H1 (cell line): ENCODE measurements at regions not wholly inside any gene's neighbourhood (a gene's known extent, or its start where the extent isn't known, plus 50 kb on each side); places are given as distances from the start of the nearest gene placed in this dataset.

Experiments used
- CTCF ChIA-PET: fragments of 300-600 bp; sonication (Branson Sonifier 250); formaldehyde crosslinking; loops from one replicate; lab custom pipeline; 2021; ENCODE audit not compliant: partially characterized antibody; lab: Charles Lee
- POLR2A ChIA-PET: fragments of 300-600 bp; sonication (Branson Sonifier 250); formaldehyde crosslinking; loops from one replicate; lab custom pipeline; 2021; ENCODE audit warnings: inconsistent platforms; ENCODE audit not compliant: partially characterized antibody; lab: Charles Lee
- DNase-seq, 2 experiments: peaks; one replicate each; pipeline versions ENCODE4 v3.0.0 to v3.0.0-alpha.2; 2010 to 2022; ENCODE audit warnings: low spot score in 2 of 2, low read depth in 1 of 2, mixed read lengths in 1 of 2
- FAIRE-seq: peaks from 2 replicates; lab custom pipeline; 2011; peaks lifted over from hg19 to GRCh38; lab: Jason Lieb, UNC
- H2AFZ ChIP-seq: 2 replicates; pipeline ENCODE4 v1.8.1; 2012; ENCODE audit warnings: low read length, inconsistent platforms
- H2AK5ac ChIP-seq: 2 replicates; pipeline ENCODE4 v1.6.1; 2013; ENCODE audit warnings: low read depth, low read length
- H2BK120ac ChIP-seq: replicated peaks from 2 replicates; pipeline ENCODE3; 2013; ENCODE audit warnings: low read depth, low read length, inconsistent platforms
- H2BK12ac ChIP-seq: 2 replicates; pipeline ENCODE4 v1.6.1; 2013; ENCODE audit warnings: low read depth, low read length
- H2BK15ac ChIP-seq: 2 replicates; pipeline ENCODE4 v1.6.1; 2013; ENCODE audit warnings: low read length
- H2BK20ac ChIP-seq: 2 replicates; pipeline ENCODE4 v1.6.1; 2013; ENCODE audit warnings: low read length
- H2BK5ac ChIP-seq: 2 replicates; pipeline ENCODE4 v1.6.1; 2013; ENCODE audit warnings: low read depth, low read length
- H3K14ac ChIP-seq: 2 replicates; pipeline ENCODE4 v1.6.1; 2013; ENCODE audit warnings: inconsistent platforms; ENCODE audit not compliant: insufficient read length
- H3K18ac ChIP-seq: 2 replicates; pipeline ENCODE4 v1.6.1; 2013; ENCODE audit warnings: low read length; ENCODE audit errors: extremely low read depth
- H3K23ac ChIP-seq: 2 replicates; pipeline ENCODE4 v1.6.1; 2013; ENCODE audit warnings: inconsistent platforms; ENCODE audit not compliant: insufficient read length
- H3K23me2 ChIP-seq: 2 replicates; pipeline ENCODE4 v1.6.1; 2013; ENCODE audit warnings: low read depth, low read length
- H3K27ac ChIP-seq: 2 replicates; pipeline ENCODE4 v1.6.1; 2011; ENCODE audit warnings: low read depth, low read length, inconsistent platforms
- H3K27me3 ChIP-seq, 4 experiments: replicated peaks in 1 of 4; 1 replicate in 1 of 4; 2 replicates in 3 of 4; pipeline versions ENCODE4 v1.6.1 to v1.8.1; 2011 to 2013; ENCODE audit warnings: low read length in 3 of 4, mild to moderate bottlenecking in 3 of 4, inconsistent platforms in 2 of 4, mixed read lengths in 2 of 4, moderate library complexity in 1 of 4; ENCODE audit not compliant: control insufficient read depth in 3 of 4, insufficient read depth in 3 of 4; ENCODE audit errors: extremely low read depth in 1 of 4
- H3K36me3 ChIP-seq, 4 experiments: 2 replicates each; pipeline versions ENCODE4 v1.6.1 to v1.8.1; 2011 to 2013; ENCODE audit warnings: mild to moderate bottlenecking in 4 of 4, low read length in 3 of 4, moderate library complexity in 2 of 4, control low read depth in 1 of 4, inconsistent platforms in 1 of 4; ENCODE audit not compliant: insufficient read depth in 4 of 4, control insufficient read depth in 2 of 4
- H3K4ac ChIP-seq: replicated peaks from 2 replicates; pipeline ENCODE3; 2013; ENCODE audit warnings: low read length, low read depth, mixed read lengths, inconsistent platforms; ENCODE audit not compliant: insufficient read length
- H3K4me1 ChIP-seq, 4 experiments: replicated peaks in 1 of 4; 1 replicate in 1 of 4; 2 replicates in 3 of 4; pipeline versions ENCODE4 v1.6.1 to v1.8.1; 2011 to 2013; ENCODE audit warnings: low read length in 3 of 4, inconsistent platforms in 2 of 4, mixed read lengths in 1 of 4; ENCODE audit not compliant: insufficient read depth in 4 of 4, control insufficient read depth in 3 of 4
- H3K4me2 ChIP-seq, 2 experiments: 2 replicates each; pipeline versions ENCODE4 v1.6.1 to v1.8.1; 2011 to 2013; ENCODE audit warnings: low read depth in 2 of 2, low read length in 2 of 2, control low read depth in 1 of 2, inconsistent platforms in 1 of 2, mild to moderate bottlenecking in 1 of 2; ENCODE audit not compliant: insufficient read depth in 1 of 2
- H3K4me3 ChIP-seq, 4 experiments: fragments of 200-600, 300-600 bp in 1 of 4; sonication (generic), shearing (Covaris generic), sonication (Bioruptor Twin) in 1 of 4; 2 replicates each; pipeline versions ENCODE4 v1.5.1 to v1.8.1; 2011 to 2016; ENCODE audit warnings: low read length in 4 of 4, low read depth in 3 of 4, control low read depth in 2 of 4, inconsistent platforms in 2 of 4, mild to moderate bottlenecking in 2 of 4, mixed read lengths in 1 of 4, moderate library complexity in 1 of 4; ENCODE audit not compliant: insufficient read depth in 2 of 4; ENCODE audit errors: extremely low read depth in 1 of 4
- H3K56ac ChIP-seq: replicated peaks from 2 replicates; pipeline ENCODE3; 2013; ENCODE audit warnings: low read depth, mild to moderate bottlenecking, mixed read lengths, low read length, inconsistent platforms; ENCODE audit not compliant: insufficient read length
- H3K79me1 ChIP-seq: 2 replicates; pipeline ENCODE4 v1.6.1; 2013; ENCODE audit warnings: low read depth, low read length, control low read depth
- H3K79me2 ChIP-seq, 2 experiments: 2 replicates each; pipeline versions ENCODE4 v1.6.1 to v1.8.1; 2012 to 2013; ENCODE audit warnings: low read length in 2 of 2, mild to moderate bottlenecking in 2 of 2, inconsistent platforms in 1 of 2; ENCODE audit not compliant: insufficient read depth in 2 of 2, control insufficient read depth in 1 of 2
- H3K9ac ChIP-seq, 4 experiments: replicated peaks in 1 of 4; 1 replicate in 1 of 4; 2 replicates in 3 of 4; pipeline versions ENCODE4 v1.6.1 to v1.8.1; 2011 to 2013; ENCODE audit warnings: low read depth in 3 of 4, low read length in 3 of 4, control low read depth in 2 of 4, mild to moderate bottlenecking in 2 of 4, moderate library complexity in 2 of 4, inconsistent platforms in 1 of 4; ENCODE audit errors: extremely low read depth in 1 of 4
- H3K9me3 ChIP-seq, 2 experiments: 2 replicates each; pipeline versions ENCODE4 v1.6.1 to v1.8.1; 2012 to 2013; ENCODE audit warnings: mild to moderate bottlenecking in 2 of 2, moderate library complexity in 2 of 2, control low read depth in 1 of 2, inconsistent platforms in 1 of 2, low read depth in 1 of 2, low read length in 1 of 2, mixed read lengths in 1 of 2; ENCODE audit not compliant: insufficient read depth in 2 of 2
- H4K20me1 ChIP-seq, 2 experiments: replicated peaks in 1 of 2; 2 replicates each; pipeline versions ENCODE3 to v1.8.1; 2011 to 2013; ENCODE audit warnings: inconsistent platforms in 2 of 2, low read length in 2 of 2, mild to moderate bottlenecking in 1 of 2; ENCODE audit not compliant: insufficient read depth in 2 of 2, control insufficient read depth in 1 of 2
- H4K5ac ChIP-seq: 2 replicates; pipeline ENCODE4 v1.6.1; 2013; ENCODE audit warnings: low read length, low read depth, mixed read lengths, inconsistent platforms; ENCODE audit not compliant: insufficient read length
- H4K8ac ChIP-seq: 2 replicates; pipeline ENCODE4 v1.8.0; 2013; ENCODE audit warnings: mild to moderate bottlenecking, moderate library complexity, low read length, inconsistent platforms; ENCODE audit not compliant: insufficient read depth; ENCODE audit errors: extremely low read depth
- H4K91ac ChIP-seq: replicated peaks from 2 replicates; pipeline ENCODE3; 2013; ENCODE audit warnings: low read length, mixed read lengths, inconsistent platforms; ENCODE audit not compliant: insufficient read length
- BCL11A ChIP-seq, 2 experiments: IDR thresholded peaks; one replicate each; pipeline ENCODE4 v1.6.1; 2011; ENCODE audit warnings: low read depth in 2 of 2, low read length in 2 of 2, mild to moderate bottlenecking in 2 of 2
- HDAC2 ChIP-seq, 2 experiments: fragments of 300-600 bp in 1 of 2; sonication (generic) in 1 of 2; IDR thresholded peaks; 2 replicates each; pipeline ENCODE4 v1.6.1; 2011 to 2012; ENCODE audit warnings: low read depth in 2 of 2, low read length in 2 of 2, mild to moderate bottlenecking in 2 of 2, moderate library complexity in 2 of 2, borderline replicate concordance in 1 of 2, inconsistent platforms in 1 of 2
- SP2 ChIP-seq: IDR thresholded peaks from 2 replicates; pipeline ENCODE4 v1.6.1; 2012; ENCODE audit warnings: mild to moderate bottlenecking, low read length, inconsistent platforms
- WGBS, 2 experiments: shearing (Covaris generic) in 1 of 2; methylation state at CpG; one replicate each; pipeline versions ENCODE4 v1.1.6 to v1.1.7; 2013 to 2015; ENCODE audit warnings: low lambda C conversion rate in 2 of 2, mixed read lengths in 2 of 2, inconsistent platforms in 1 of 2, low coverage in 1 of 2, missing lambda C conversion rate in 1 of 2; ENCODE audit not compliant: insufficient replicate concordance in 2 of 2, insufficient coverage in 1 of 2, insufficient read length in 1 of 2; ENCODE audit errors: extremely low coverage in 1 of 2, missing lambda C conversion rate in 1 of 2; 5-methylcytosine and 5-hydroxymethylcytosine counted together

- 71% methylated on average over 4 of the region's 4 CpGs; no CpG with 5 or more reads in 1 of the 2 experiments for WGBS, 2 experiments
- H3K36me3 ChIP-seq = no peaks in the 10 kb centered on the region
- peak in 1 of 2 experiments; percentile 48 for DNase-seq
- H3K4ac ChIP-seq = no peak overlapping the region
- no peak overlapping the region for H3K18ac ChIP-seq
- H3K27me3 ChIP-seq = no peaks in the 10 kb centered on the region
- CTCF ChIA-PET = interaction anchor here (1.3 kb wide), 1 partner anchor 375 kb away, joined by 5 read pairs; no protein-coding TSS in a partner anchor
- no peaks in the 10 kb centered on the region for H3K79me2 ChIP-seq
- no peak overlapping the region for H4K8ac ChIP-seq
- H3K14ac ChIP-seq = no peak overlapping the region
- H4K20me1 ChIP-seq = no peaks in the 10 kb centered on the region
- no peaks in the 10 kb centered on the region for H3K79me1 ChIP-seq
- no peak overlapping the region for H3K56ac ChIP-seq
- no peak overlapping the region for H3K27ac ChIP-seq
- H3K23me2 ChIP-seq = no peaks in the 10 kb centered on the region
- peak overlapping the region in 1 of 2 experiments; percentile 39; a peak in 1 of 4 replicates for H3K4me2 ChIP-seq
- H4K5ac ChIP-seq = no peak overlapping the region
- no peak overlapping the region for H3K23ac ChIP-seq
- no peak overlapping the region for H2BK12ac ChIP-seq
- H3K4me1 ChIP-seq = peaks cover 2 to 13% (median 6%) of the 10 kb centered on the region in 4 experiments; a peak in 6 of 7 replicates
- no peak overlapping the region for H2BK15ac ChIP-seq
- POLR2A ChIA-PET = no interaction called here
- H2AK5ac ChIP-seq = no peak overlapping the region
- FAIRE-seq = peak; percentile 39
- H3K9ac ChIP-seq = no peak overlapping the region
- peak overlapping the region; percentile 48 for H2BK120ac ChIP-seq
- TF ChIP-seq SP2 = no peak
- TF ChIP-seq HDAC2 (IDR thresholded peaks at IDR 0.05; ENCODE audit: borderline replicate concordance in 1 of 2, low read depth in 2 of 2, low read length in 2 of 2) = no peak
- no peak for TF ChIP-seq BCL11A (IDR thresholded peaks at IDR 0.05; ENCODE audit: low read depth in 2 of 2, low read length in 2 of 2)
- TF ChIP-seq, all 59 proteins: peak for 0
- Histone ChIP-seq H2BK5ac (no peak overlapping the region), H3K9me3 (no peaks in the 10 kb centered on the region), H4K91ac (no peak overlapping the region), H2AFZ (peak overlapping the region; percentile 90), H2BK20ac (no peak overlapping the region), H3K4me3 (no peak overlapping the region)
These were observed 230.9 kb upstream of the ANKRD55 start for GRCh38 chr5:56463944-56464571.
